HCT116 (cell line): ENCODE measurements at regions not wholly inside any gene's neighbourhood (a gene's known extent, or its start where the extent isn't known, plus 50 kb on each side); places are given as distances from the start of the nearest gene placed in this dataset.

Experiments
- EGR1 ChIP-seq: IDR thresholded peaks from 2 replicates; pipeline ENCODE4 v1.6.1; 2012; ENCODE audit warnings: low read depth
- EZH2 ChIP-seq: fragments of 200-600 bp; sonication (generic); IDR thresholded peaks from 2 replicates; pipeline ENCODE4 v1.6.1; 2017; ENCODE audit warnings: antibody characterized with exemption, mixed run types
- POLR2A ChIP-seq: IDR thresholded peaks from 2 replicates; pipeline ENCODE4 v1.7.0; 2011; ENCODE audit warnings: borderline replicate concordance; ENCODE audit not compliant: insufficient read depth, insufficient read length; ENCODE audit errors: extremely low read depth
- POLR2AphosphoS5 ChIP-seq: IDR thresholded peaks from 2 replicates; pipeline ENCODE4 v1.6.1; 2011; ENCODE audit warnings: mild to moderate bottlenecking, low read depth, low read length, moderate library complexity
- SP1 ChIP-seq: IDR thresholded peaks from 2 replicates; pipeline ENCODE4 v1.6.1; 2012; ENCODE audit warnings: low read depth
- TCF7L2 ChIP-seq: IDR thresholded peaks from 2 replicates; pipeline ENCODE4 v1.7.0; 2011; ENCODE audit warnings: borderline replicate concordance, inconsistent platforms; ENCODE audit not compliant: insufficient read depth, insufficient read length; ENCODE audit errors: extremely low read depth
- TF ChIP-seq, protein P1 (sequence below), 3 experiments: fragments of 200-600 bp in 1 of 3; sonication (generic) in 1 of 3; IDR thresholded peaks in 2 of 3; conservative IDR thresholded peaks in 1 of 3; 2 replicates each; pipeline ENCODE4 v1.5.1; 2012 to 2017; ENCODE audit warnings: low read depth in 2 of 3, low read length in 2 of 3, antibody characterized with exemption in 1 of 3, borderline replicate concordance in 1 of 3, control low read depth in 1 of 3, mild to moderate bottlenecking in 1 of 3, mixed read lengths in 1 of 3, mixed run types in 1 of 3, moderate library complexity in 1 of 3; ENCODE audit not compliant: insufficient read depth in 1 of 3
- TF ChIP-seq, protein P2 (sequence below): IDR thresholded peaks from 2 replicates; pipeline ENCODE4 v1.6.1; 2012; ENCODE audit warnings: low read depth
- TF ChIP-seq, protein P3 (sequence below): IDR thresholded peaks from 2 replicates; pipeline ENCODE4 v1.6.1; 2012

DNA sequence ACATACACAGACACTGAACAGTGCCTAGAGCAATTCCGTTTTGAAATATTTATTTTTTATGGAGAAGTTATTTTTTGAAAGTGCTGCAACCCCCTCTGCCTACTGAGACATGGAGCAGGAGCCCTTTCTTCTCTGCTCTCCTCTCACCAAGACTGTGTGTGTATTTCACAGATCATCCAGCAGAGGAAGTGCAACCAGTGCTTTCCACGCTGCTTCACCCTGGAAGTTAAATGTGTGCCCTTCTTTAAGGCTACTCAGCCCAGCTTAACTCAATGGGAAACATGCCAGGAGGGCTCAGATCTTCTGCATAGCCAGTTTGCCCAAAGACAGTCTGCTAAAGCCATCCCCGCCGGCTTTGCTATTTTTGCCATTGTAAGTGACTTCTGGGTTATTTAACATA lies 606.3 kb downstream of the TLE1 start:
- TF ChIP-seq POLR2A (no peak), EZH2 (no peak), SP1 (no peak), POLR2AphosphoS5 (no peak), EGR1 (no peak), TCF7L2 (no peak)
- TF ChIP-seq, protein P1, sequence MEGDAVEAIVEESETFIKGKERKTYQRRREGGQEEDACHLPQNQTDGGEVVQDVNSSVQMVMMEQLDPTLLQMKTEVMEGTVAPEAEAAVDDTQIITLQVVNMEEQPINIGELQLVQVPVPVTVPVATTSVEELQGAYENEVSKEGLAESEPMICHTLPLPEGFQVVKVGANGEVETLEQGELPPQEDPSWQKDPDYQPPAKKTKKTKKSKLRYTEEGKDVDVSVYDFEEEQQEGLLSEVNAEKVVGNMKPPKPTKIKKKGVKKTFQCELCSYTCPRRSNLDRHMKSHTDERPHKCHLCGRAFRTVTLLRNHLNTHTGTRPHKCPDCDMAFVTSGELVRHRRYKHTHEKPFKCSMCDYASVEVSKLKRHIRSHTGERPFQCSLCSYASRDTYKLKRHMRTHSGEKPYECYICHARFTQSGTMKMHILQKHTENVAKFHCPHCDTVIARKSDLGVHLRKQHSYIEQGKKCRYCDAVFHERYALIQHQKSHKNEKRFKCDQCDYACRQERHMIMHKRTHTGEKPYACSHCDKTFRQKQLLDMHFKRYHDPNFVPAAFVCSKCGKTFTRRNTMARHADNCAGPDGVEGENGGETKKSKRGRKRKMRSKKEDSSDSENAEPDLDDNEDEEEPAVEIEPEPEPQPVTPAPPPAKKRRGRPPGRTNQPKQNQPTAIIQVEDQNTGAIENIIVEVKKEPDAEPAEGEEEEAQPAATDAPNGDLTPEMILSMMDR (IDR thresholded peaks at IDR 0.05 in 2 of 3, conservative IDR thresholded peaks at IDR 0.05 in 1 of 3; ENCODE audit: borderline replicate concordance in 1 of 3, insufficient read depth in 1 of 3, low read depth in 2 of 3, low read length in 2 of 3), result no peak
- TF ChIP-seq, protein P2, sequence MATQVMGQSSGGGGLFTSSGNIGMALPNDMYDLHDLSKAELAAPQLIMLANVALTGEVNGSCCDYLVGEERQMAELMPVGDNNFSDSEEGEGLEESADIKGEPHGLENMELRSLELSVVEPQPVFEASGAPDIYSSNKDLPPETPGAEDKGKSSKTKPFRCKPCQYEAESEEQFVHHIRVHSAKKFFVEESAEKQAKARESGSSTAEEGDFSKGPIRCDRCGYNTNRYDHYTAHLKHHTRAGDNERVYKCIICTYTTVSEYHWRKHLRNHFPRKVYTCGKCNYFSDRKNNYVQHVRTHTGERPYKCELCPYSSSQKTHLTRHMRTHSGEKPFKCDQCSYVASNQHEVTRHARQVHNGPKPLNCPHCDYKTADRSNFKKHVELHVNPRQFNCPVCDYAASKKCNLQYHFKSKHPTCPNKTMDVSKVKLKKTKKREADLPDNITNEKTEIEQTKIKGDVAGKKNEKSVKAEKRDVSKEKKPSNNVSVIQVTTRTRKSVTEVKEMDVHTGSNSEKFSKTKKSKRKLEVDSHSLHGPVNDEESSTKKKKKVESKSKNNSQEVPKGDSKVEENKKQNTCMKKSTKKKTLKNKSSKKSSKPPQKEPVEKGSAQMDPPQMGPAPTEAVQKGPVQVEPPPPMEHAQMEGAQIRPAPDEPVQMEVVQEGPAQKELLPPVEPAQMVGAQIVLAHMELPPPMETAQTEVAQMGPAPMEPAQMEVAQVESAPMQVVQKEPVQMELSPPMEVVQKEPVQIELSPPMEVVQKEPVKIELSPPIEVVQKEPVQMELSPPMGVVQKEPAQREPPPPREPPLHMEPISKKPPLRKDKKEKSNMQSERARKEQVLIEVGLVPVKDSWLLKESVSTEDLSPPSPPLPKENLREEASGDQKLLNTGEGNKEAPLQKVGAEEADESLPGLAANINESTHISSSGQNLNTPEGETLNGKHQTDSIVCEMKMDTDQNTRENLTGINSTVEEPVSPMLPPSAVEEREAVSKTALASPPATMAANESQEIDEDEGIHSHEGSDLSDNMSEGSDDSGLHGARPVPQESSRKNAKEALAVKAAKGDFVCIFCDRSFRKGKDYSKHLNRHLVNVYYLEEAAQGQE, result no peak
- TF ChIP-seq, protein P3, sequence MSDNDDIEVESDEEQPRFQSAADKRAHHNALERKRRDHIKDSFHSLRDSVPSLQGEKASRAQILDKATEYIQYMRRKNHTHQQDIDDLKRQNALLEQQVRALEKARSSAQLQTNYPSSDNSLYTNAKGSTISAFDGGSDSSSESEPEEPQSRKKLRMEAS, result no peak
